ENCODE measurements at regions not wholly inside any gene's neighbourhood (a gene's known extent, or its start where the extent isn't known, plus 50 kb on each side); places are given as distances from the start of the nearest gene placed in this dataset.

- ATAC-seq (ENCODE audit: low read depth) = no peak
- no peak overlapping the region for H2AFZ ChIP-seq (ENCODE audit: insufficient read depth, low read depth, low read length, poor library complexity, severe bottlenecking)
Measured at GRCh38 chr2:147204102-147204501, 640.7 kb upstream of the ACVR2A start.

GRCh38 chr2:147198651-147199171 is 646.1 kb upstream of the ACVR2A start:
- 77% methylated on average over 5 of the region's 5 CpGs for WGBS (ENCODE audit: insufficient coverage)
- Mint-ChIP-seq H3K4me3 (no peak overlapping the region), H3K9me3 (ENCODE audit: insufficient read depth) (no peaks in the 10 kb centered on the region), H3K27me3 (no peaks in the 10 kb centered on the region), H3K27ac (no peak overlapping the region), H3K4me1 (no peaks in the 10 kb centered on the region)
- CTCF ChIA-PET = no interaction called here
- POLR2A ChIA-PET = no interaction called here
- intact Hi-C loops (cut with micrococcal nuclease) = no loop called here
- no peak overlapping the region for H3K27ac ChIP-seq (ENCODE audit: low read length in 2 of 2)
- H3K79me2 ChIP-seq (ENCODE audit: control insufficient read depth, insufficient read depth, low read length) = no peaks in the 10 kb centered on the region
- no peaks in the 10 kb centered on the region for H3K9me3 ChIP-seq (ENCODE audit: control extremely low read depth in 1 of 3, control insufficient read depth in 2 of 3, insufficient read depth in 1 of 3, low read length in 2 of 3)
- H3K4me1 ChIP-seq (ENCODE audit: control insufficient read depth in 2 of 2, insufficient read depth in 2 of 2, low read length in 2 of 2) = no peaks in the 10 kb centered on the region
- DNase-seq (no peak), ATAC-seq (ENCODE audit: low read depth) (no peak)
- no peaks in the 10 kb centered on the region for H3K36me3 ChIP-seq (replicated peaks in 1 of 2; ENCODE audit: control extremely low read depth in 1 of 2, control insufficient read depth in 1 of 2, extremely low read depth in 1 of 2, insufficient read depth in 2 of 2, low read length in 1 of 2)
- H2AFZ ChIP-seq (ENCODE audit: insufficient read depth, low read depth, low read length, poor library complexity, severe bottlenecking) = no peak overlapping the region
- no peaks in the 10 kb centered on the region for H3K27me3 ChIP-seq (replicated peaks in 1 of 4; ENCODE audit: control extremely low read depth in 1 of 4, control insufficient read depth in 3 of 4, insufficient read depth in 4 of 4, low read length in 3 of 4)
- H3K9ac ChIP-seq (ENCODE audit: low read length) = no peak overlapping the region
- no peak overlapping the region for H3K4me3 ChIP-seq (ENCODE audit: control extremely low read depth in 1 of 5, extremely low read depth in 1 of 5, insufficient read depth in 1 of 5, low read depth in 2 of 5, low read length in 4 of 5)
- H3K4me2 ChIP-seq (replicated peaks; ENCODE audit: low read depth, low read length, poor library complexity, severe bottlenecking) = no peak overlapping the region
- TF ChIP-seq CTCF (IDR thresholded peaks at IDR 0.05) (no peak), EZH2 (IDR thresholded peaks at IDR 0.05; ENCODE audit: borderline replicate concordance, insufficient read depth, low read depth, low read length, poor library complexity, severe bottlenecking) (no peak)
- no peaks in the 10 kb centered on the region for H4K20me1 ChIP-seq (ENCODE audit: control insufficient read depth, insufficient read depth, low read length, poor library complexity, severe bottlenecking)

More at GRCh38 chr2:147204102-147204501, 640.7 kb upstream of the ACVR2A start:
- no peaks in the 10 kb centered on the region for H3K27me3 Mint-ChIP-seq
- Histone ChIP-seq H3K4me2 (replicated peaks; ENCODE audit: low read depth, low read length, poor library complexity, severe bottlenecking) (no peak overlapping the region), H4K20me1 (ENCODE audit: control insufficient read depth, insufficient read depth, low read length, poor library complexity, severe bottlenecking) (no peaks in the 10 kb centered on the region), H3K27me3 (replicated peaks in 1 of 4; ENCODE audit: control extremely low read depth in 1 of 4, control insufficient read depth in 3 of 4, insufficient read depth in 4 of 4, low read length in 3 of 4) (no peaks in the 10 kb centered on the region), H3K36me3 (replicated peaks in 1 of 2; ENCODE audit: control extremely low read depth in 1 of 2, control insufficient read depth in 1 of 2, extremely low read depth in 1 of 2, insufficient read depth in 2 of 2, low read length in 1 of 2) (no peaks in the 10 kb centered on the region), H3K27ac (ENCODE audit: low read length in 2 of 2) (no peak overlapping the region), H3K4me1 (ENCODE audit: control insufficient read depth in 2 of 2, insufficient read depth in 2 of 2, low read length in 2 of 2) (no peaks in the 10 kb centered on the region), H3K9ac (ENCODE audit: low read length) (no peak overlapping the region), H3K79me2 (ENCODE audit: control insufficient read depth, insufficient read depth, low read length) (no peaks in the 10 kb centered on the region), H3K4me3 (ENCODE audit: control extremely low read depth in 1 of 5, extremely low read depth in 1 of 5, insufficient read depth in 1 of 5, low read depth in 2 of 5, low read length in 4 of 5) (no peak overlapping the region), H3K9me3 (ENCODE audit: control extremely low read depth in 1 of 3, control insufficient read depth in 2 of 3, insufficient read depth in 1 of 3, low read length in 2 of 3) (peaks cover 2 to 7% (median 2%) of the 10 kb centered on the region in 3 donors)
- CTCF ChIA-PET = no interaction called here
- TF ChIP-seq EZH2 (IDR thresholded peaks at IDR 0.05; ENCODE audit: borderline replicate concordance, insufficient read depth, low read depth, low read length, poor library complexity, severe bottlenecking) = no peak
- no peak for TF ChIP-seq CTCF (IDR thresholded peaks at IDR 0.05)
- DNase-seq = no peak
- intact Hi-C loops (cut with micrococcal nuclease) = no loop called here
- H3K4me3 Mint-ChIP-seq = no peak overlapping the region
- no peaks in the 10 kb centered on the region for H3K9me3 Mint-ChIP-seq (ENCODE audit: insufficient read depth)
- no peaks in the 10 kb centered on the region for H3K4me1 Mint-ChIP-seq
- POLR2A ChIA-PET = no interaction called here
- no peak overlapping the region for H3K27ac Mint-ChIP-seq
